Natural killer cell (primary cell): ENCODE measurements at regions not wholly inside any gene's neighbourhood (a gene's known extent, or its start where the extent isn't known, plus 50 kb on each side); places are given as distances from the start of the nearest gene placed in this dataset.
"Not testable (repeated sequence)": the region's sequence is repeated elsewhere in the genome, so short reads cannot be mapped to it uniquely, and the experiment has no call there.

Experiments used
- ATAC-seq, 3 donors: fragments of 150-1000 bp in 2 of 3; fragments of 200-7000 bp in 1 of 3; cut with Tn5 transposase; 1 replicate in 1 of 3; 2 replicates in 2 of 3; pipeline ENCODE4 v1.10.0; 2021; ENCODE audit warnings: mild to moderate bottlenecking in 2 of 3, moderate library complexity in 2 of 3
- DNase-seq, 2 donors: peaks; one replicate each; pipeline versions ENCODE4 v3.0.0 to v3.0.0-alpha.2; 2013 to 2021; ENCODE audit warnings: mixed read lengths in 1 of 2
- H3K27ac ChIP-seq: one replicate; pipeline ENCODE4 v1.5.1; 2013; ENCODE audit warnings: mild to moderate bottlenecking, low read length
- H3K27me3 ChIP-seq: one replicate; pipeline ENCODE4 v1.6.1; 2013; ENCODE audit warnings: low read length; ENCODE audit not compliant: control insufficient read depth, insufficient read depth
- H3K36me3 ChIP-seq: one replicate; pipeline ENCODE4 v1.6.1; 2013; ENCODE audit warnings: low read length; ENCODE audit not compliant: control insufficient read depth, insufficient read depth
- H3K4me1 ChIP-seq: one replicate; pipeline ENCODE4 v1.6.1; 2013; ENCODE audit warnings: low read length; ENCODE audit not compliant: control insufficient read depth, insufficient read depth
- H3K4me3 ChIP-seq: one replicate; pipeline ENCODE4 v1.5.1; 2013; ENCODE audit warnings: low read length
- H3K9me3 ChIP-seq: one replicate; pipeline ENCODE4 v1.6.1; 2013; ENCODE audit warnings: low read length; ENCODE audit not compliant: control insufficient read depth, insufficient read depth
- H3K27ac Mint-ChIP-seq, 2 donors: one replicate each; pipeline ENCODE4 v1.8.0; 2022; ENCODE audit warnings: mild to moderate bottlenecking in 2 of 2, mixed read lengths in 2 of 2, moderate library complexity in 1 of 2
- H3K27me3 Mint-ChIP-seq, 2 donors: one replicate each; pipeline ENCODE4 v1.8.0; 2022; ENCODE audit warnings: low read depth in 2 of 2, mixed read lengths in 2 of 2
- H3K36me3 Mint-ChIP-seq: one replicate; pipeline ENCODE4 v1.8.0; 2022; ENCODE audit warnings: mixed read lengths
- H3K4me1 Mint-ChIP-seq, 2 donors: one replicate each; pipeline ENCODE4 v1.8.0; 2022; ENCODE audit warnings: mixed read lengths in 2 of 2
- H3K4me3 Mint-ChIP-seq: one replicate; pipeline ENCODE4 v1.8.0; 2022; ENCODE audit warnings: mild to moderate bottlenecking, moderate library complexity, mixed read lengths
- H3K9me3 Mint-ChIP-seq, 2 donors: one replicate each; pipeline ENCODE4 v1.8.0; 2022; ENCODE audit warnings: mixed read lengths in 2 of 2
- WGBS: methylation state at CpG from one replicate; pipeline ENCODE4 v1.1.7; 2013; ENCODE audit warnings: missing lambda C conversion rate; ENCODE audit not compliant: insufficient coverage; 5-methylcytosine and 5-hydroxymethylcytosine counted together
- intact Hi-C: fragments of 100-400 bp; cut with micrococcal nuclease; formaldehyde crosslinking; loops from one replicate; pipeline ENCODE4 v1.14.2; 2022
- TF ChIP-seq, protein P1 (sequence below): fragments of 200-600 bp; IDR thresholded peaks from one replicate; pipeline ENCODE4 v1.8.0; 2022; ENCODE audit warnings: antibody characterized with exemption

DNA sequence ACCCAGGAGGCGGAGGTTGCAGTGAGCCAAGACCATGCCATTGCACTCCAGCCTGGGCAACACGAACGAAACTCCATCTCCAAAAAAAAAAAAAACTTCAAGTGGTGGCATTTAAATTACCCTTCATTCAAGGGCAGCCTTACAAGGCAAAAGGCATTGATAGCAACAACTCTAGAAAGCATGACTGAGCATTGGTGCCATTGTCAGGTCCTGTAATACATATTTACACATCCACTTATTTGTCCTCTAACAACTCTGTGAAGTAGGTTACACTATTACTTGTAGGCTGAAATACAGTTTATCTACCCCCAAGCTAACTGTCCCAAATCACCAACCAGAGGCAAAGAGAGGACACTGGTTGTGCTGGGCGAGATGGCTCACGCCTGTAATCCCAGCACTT lies 52.7 kb upstream of the LARP1 start:
- no peaks in the 10 kb centered on the region for H3K9me3 Mint-ChIP-seq
- ATAC-seq (no peak), DNase-seq (no peak)
- H3K4me3 Mint-ChIP-seq: no peak overlapping the region
- no peaks in the 10 kb centered on the region for H3K27me3 Mint-ChIP-seq
- no peak overlapping the region for H3K27ac Mint-ChIP-seq
- intact Hi-C loops: no loop called here
- TF ChIP-seq, protein P1, sequence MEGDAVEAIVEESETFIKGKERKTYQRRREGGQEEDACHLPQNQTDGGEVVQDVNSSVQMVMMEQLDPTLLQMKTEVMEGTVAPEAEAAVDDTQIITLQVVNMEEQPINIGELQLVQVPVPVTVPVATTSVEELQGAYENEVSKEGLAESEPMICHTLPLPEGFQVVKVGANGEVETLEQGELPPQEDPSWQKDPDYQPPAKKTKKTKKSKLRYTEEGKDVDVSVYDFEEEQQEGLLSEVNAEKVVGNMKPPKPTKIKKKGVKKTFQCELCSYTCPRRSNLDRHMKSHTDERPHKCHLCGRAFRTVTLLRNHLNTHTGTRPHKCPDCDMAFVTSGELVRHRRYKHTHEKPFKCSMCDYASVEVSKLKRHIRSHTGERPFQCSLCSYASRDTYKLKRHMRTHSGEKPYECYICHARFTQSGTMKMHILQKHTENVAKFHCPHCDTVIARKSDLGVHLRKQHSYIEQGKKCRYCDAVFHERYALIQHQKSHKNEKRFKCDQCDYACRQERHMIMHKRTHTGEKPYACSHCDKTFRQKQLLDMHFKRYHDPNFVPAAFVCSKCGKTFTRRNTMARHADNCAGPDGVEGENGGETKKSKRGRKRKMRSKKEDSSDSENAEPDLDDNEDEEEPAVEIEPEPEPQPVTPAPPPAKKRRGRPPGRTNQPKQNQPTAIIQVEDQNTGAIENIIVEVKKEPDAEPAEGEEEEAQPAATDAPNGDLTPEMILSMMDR: no peak
- WGBS: 95% methylated on average over 5 of the region's 5 CpGs
- H3K4me1 ChIP-seq: no peaks in the 10 kb centered on the region
- H3K36me3 ChIP-seq: no peaks in the 10 kb centered on the region
- no peak overlapping the region for H3K27ac ChIP-seq
- no peaks in the 10 kb centered on the region for H3K36me3 Mint-ChIP-seq
- H3K4me1 Mint-ChIP-seq: no peaks in the 10 kb centered on the region
- H3K27me3 ChIP-seq: no peaks in the 10 kb centered on the region
- no peaks in the 10 kb centered on the region for H3K9me3 ChIP-seq
- no peak overlapping the region for H3K4me3 ChIP-seq

DNA sequence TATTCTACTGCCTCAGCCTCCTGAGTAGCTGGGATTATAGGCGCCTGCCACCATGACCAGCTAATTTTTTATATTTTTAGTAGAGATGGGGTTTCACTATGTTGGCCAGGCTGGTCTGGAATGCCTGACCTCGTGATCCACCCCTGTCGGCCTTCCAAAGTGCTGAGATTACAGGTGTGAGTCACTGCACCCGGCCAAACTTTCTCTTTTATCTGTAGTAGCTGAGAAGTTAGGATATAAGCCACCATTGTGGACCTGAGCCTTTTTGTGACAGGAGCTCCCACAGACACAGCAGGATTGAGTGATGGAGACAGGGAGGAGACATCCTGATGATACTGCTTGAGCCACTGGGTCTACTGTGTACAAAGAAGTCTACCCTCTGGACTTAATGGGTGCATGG lies 53.5 kb upstream of the LARP1 start:
- H3K4me1 Mint-ChIP-seq, H3K9me3 Mint-ChIP-seq, H3K27me3 Mint-ChIP-seq, intact Hi-C loops, H3K36me3 ChIP-seq, ATAC-seq, H3K36me3 Mint-ChIP-seq, H3K27ac Mint-ChIP-seq, H3K4me1 ChIP-seq, H3K27me3 ChIP-seq, H3K4me3 Mint-ChIP-seq, H3K4me3 ChIP-seq, H3K9me3 ChIP-seq, DNase-seq, H3K27ac ChIP-seq: not testable (repeated sequence)
- 84% methylated on average over 4 of the region's 4 CpGs for WGBS

DNA sequence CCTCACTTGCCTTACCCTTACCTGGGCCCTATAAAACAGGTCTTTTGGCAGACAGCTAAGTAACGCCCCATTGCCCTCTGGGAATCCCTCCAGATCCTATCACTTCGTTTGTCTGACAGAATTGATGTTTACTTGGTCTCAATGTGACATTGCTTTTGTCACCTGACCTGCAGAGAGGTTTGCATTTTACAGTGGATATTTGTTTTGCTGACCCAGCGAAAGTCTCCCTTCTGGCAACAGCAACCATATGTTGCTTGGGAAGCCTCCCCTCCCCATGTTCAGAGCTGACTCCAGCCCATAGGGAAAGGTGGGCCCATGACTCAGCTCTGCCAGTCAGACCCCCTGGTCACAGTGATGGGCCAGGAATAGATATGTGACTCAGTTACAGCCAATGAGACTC lies 54.0 kb upstream of the LARP1 start:
- 47% methylated on average over 3 of the region's 3 CpGs for WGBS
- peaks cover 3 to 5% of the 10 kb centered on the region in 2 donors for H3K27me3 Mint-ChIP-seq

DNA sequence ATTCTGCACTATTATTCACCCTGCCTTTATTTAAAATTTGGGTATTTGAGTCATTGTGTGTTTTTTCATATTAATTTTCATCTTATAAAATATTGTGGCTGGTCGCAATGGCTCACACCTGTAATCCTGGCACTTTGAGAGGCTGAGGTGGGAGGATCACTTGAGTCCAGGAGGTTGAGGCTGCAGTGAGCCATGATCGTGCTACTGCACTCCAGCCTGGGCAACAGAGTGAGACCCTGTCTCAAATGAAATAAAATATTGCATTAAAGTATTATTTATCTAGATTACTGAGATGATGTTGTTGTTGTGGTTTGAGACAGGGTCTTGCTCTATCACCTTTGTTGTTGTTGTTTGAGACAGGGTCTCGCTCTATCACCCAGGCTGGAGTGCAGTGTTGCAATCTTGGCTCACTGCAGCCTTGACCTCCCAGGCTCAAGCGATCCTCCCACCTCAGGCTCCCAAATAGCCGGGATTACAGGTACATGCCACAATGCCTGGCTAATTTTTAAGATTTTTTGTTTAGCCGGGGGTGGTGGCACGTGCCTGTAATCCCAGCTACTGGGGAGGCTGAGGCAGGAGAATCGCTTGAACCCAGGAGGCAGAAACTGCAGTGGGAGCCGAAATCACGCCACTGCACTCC lies 54.8 kb upstream of the LARP1 start:
- WGBS: 82% methylated on average over 9 of the region's 10 CpGs
- H3K4me1 Mint-ChIP-seq, ATAC-seq, H3K27me3 ChIP-seq, H3K27me3 Mint-ChIP-seq, H3K9me3 ChIP-seq, H3K4me3 Mint-ChIP-seq, H3K27ac Mint-ChIP-seq, H3K36me3 ChIP-seq, H3K27ac ChIP-seq, H3K4me3 ChIP-seq, intact Hi-C loops, H3K9me3 Mint-ChIP-seq, H3K36me3 Mint-ChIP-seq, DNase-seq, H3K4me1 ChIP-seq: not testable (repeated sequence)

More for the DNA sequence above, 54.0 kb upstream of the LARP1 start:
- Histone ChIP-seq H3K27ac (no peak overlapping the region), H3K9me3 (no peaks in the 10 kb centered on the region), H3K36me3 (no peaks in the 10 kb centered on the region), H3K4me3 (no peak overlapping the region), H3K4me1 (no peaks in the 10 kb centered on the region), H3K27me3 (no peaks in the 10 kb centered on the region)
- DNase-seq (no peak), ATAC-seq (no peak)
- Mint-ChIP-seq H3K36me3 (no peaks in the 10 kb centered on the region), H3K9me3 (no peaks in the 10 kb centered on the region), H3K4me3 (no peak overlapping the region), H3K27ac (no peak overlapping the region), H3K4me1 (no peaks in the 10 kb centered on the region)
- intact Hi-C loops: no loop called here
- TF ChIP-seq, protein P1: no peak
